ENCODE measurements at regions not wholly inside any gene's neighbourhood (a gene's known extent, or its start where the extent isn't known, plus 50 kb on each side); places are given as distances from the start of the nearest gene placed in this dataset.
"Not testable (repeated sequence)": the region's sequence is repeated elsewhere in the genome, so short reads cannot be mapped to it uniquely, and the experiment has no call there.

- TF ChIP-seq CTCF, POLR2A (IDR thresholded peaks at IDR 0.05): not testable (repeated sequence)
These were observed 211.0 kb downstream of the ATP6V0E2 start for GRCh38 chr7:150084724-150085123.

Measured in Peyer's patch (tissue), 4 donors.